Immature natural killer cell (primary cell): ENCODE measurements at regions not wholly inside any gene's neighbourhood (a gene's known extent, or its start where the extent isn't known, plus 50 kb on each side); places are given as distances from the start of the nearest gene placed in this dataset.

Source experiments
- DNase-seq, 3 donors: peaks; one replicate each; pipeline ENCODE4 v3.0.0; 2022; ENCODE audit warnings: mixed read lengths in 1 of 3
- H3K27ac Mint-ChIP-seq, 6 donors: one replicate each; pipeline ENCODE4 v1.8.0; 2020; ENCODE audit warnings: mixed read lengths in 6 of 6, mild to moderate bottlenecking in 5 of 6, inconsistent platforms in 4 of 6, moderate library complexity in 3 of 6
- H3K27me3 Mint-ChIP-seq, 3 donors: one replicate each; pipeline ENCODE4 v1.8.0; 2020 to 2021; ENCODE audit warnings: low read depth in 3 of 3, mild to moderate bottlenecking in 3 of 3, mixed read lengths in 3 of 3, moderate library complexity in 3 of 3, inconsistent platforms in 1 of 3
- H3K36me3 Mint-ChIP-seq, 3 donors: one replicate each; pipeline ENCODE4 v1.8.0; 2020; ENCODE audit warnings: mixed read lengths in 3 of 3, inconsistent platforms in 2 of 3, mild to moderate bottlenecking in 2 of 3
- H3K4me1 Mint-ChIP-seq, 2 donors: one replicate each; pipeline ENCODE4 v1.8.0; 2020; ENCODE audit warnings: inconsistent platforms in 2 of 2, mild to moderate bottlenecking in 2 of 2, mixed read lengths in 2 of 2, moderate library complexity in 1 of 2
- H3K4me3 Mint-ChIP-seq, 5 donors: one replicate each; pipeline ENCODE4 v1.8.0; 2020; ENCODE audit warnings: mild to moderate bottlenecking in 5 of 5, mixed read lengths in 5 of 5, inconsistent platforms in 3 of 5, moderate library complexity in 3 of 5
- H3K9me3 Mint-ChIP-seq, 6 donors: one replicate each; pipeline ENCODE4 v1.8.0; 2020; ENCODE audit warnings: mild to moderate bottlenecking in 6 of 6, mixed read lengths in 6 of 6, inconsistent platforms in 4 of 6, moderate library complexity in 3 of 6

- no peak for DNase-seq
- Mint-ChIP-seq H3K27ac (no peak overlapping the region), H3K4me1 (no peaks in the 10 kb centered on the region), H3K4me3 (no peak overlapping the region), H3K36me3 (no peaks in the 10 kb centered on the region), H3K9me3 (no peaks in the 10 kb centered on the region), H3K27me3 (peaks cover 0 to 5% (median 0%) of the 10 kb centered on the region in 3 donors)
Measured at GRCh38 chr21:14699433-14700407, 153.6 kb upstream of the SAMSN1 start.

GRCh38 chr21:14697769-14698168 is 151.7 kb upstream of the SAMSN1 start:
- no peaks in the 10 kb centered on the region for H3K9me3 Mint-ChIP-seq
- no peaks in the 10 kb centered on the region for H3K36me3 Mint-ChIP-seq
- no peaks in the 10 kb centered on the region for H3K4me1 Mint-ChIP-seq
- DNase-seq, result no peak
- H3K4me3 Mint-ChIP-seq, result no peak overlapping the region
- H3K27ac Mint-ChIP-seq, result no peak overlapping the region
- H3K27me3 Mint-ChIP-seq, result peaks cover 0 to 5% (median 0%) of the 10 kb centered on the region in 3 donors

- H3K9me3 Mint-ChIP-seq, result no peaks in the 10 kb centered on the region
- H3K27me3 Mint-ChIP-seq, result peaks cover 0 to 7% (median 3%) of the 10 kb centered on the region in 3 donors
- no peaks in the 10 kb centered on the region for H3K4me1 Mint-ChIP-seq
- no peaks in the 10 kb centered on the region for H3K36me3 Mint-ChIP-seq
- no peak overlapping the region for H3K27ac Mint-ChIP-seq
- DNase-seq, result no peak
- no peak overlapping the region for H3K4me3 Mint-ChIP-seq
Measured at GRCh38 chr21:14694817-14695216, 148.7 kb upstream of the SAMSN1 start.

- DNase-seq, result no peak
- H3K27ac Mint-ChIP-seq, result no peak overlapping the region
- H3K36me3 Mint-ChIP-seq, result no peaks in the 10 kb centered on the region
- no peaks in the 10 kb centered on the region for H3K4me1 Mint-ChIP-seq
- H3K4me3 Mint-ChIP-seq, result no peak overlapping the region
- H3K9me3 Mint-ChIP-seq, result no peaks in the 10 kb centered on the region
- peaks cover 0 to 7% (median 3%) of the 10 kb centered on the region in 3 donors for H3K27me3 Mint-ChIP-seq
Measured at GRCh38 chr21:14693997-14694396, 147.9 kb upstream of the SAMSN1 start.

- no peaks in the 10 kb centered on the region for H3K36me3 Mint-ChIP-seq
- no peak overlapping the region for H3K4me3 Mint-ChIP-seq
- DNase-seq, result no peak
- H3K9me3 Mint-ChIP-seq, result no peaks in the 10 kb centered on the region
- no peak overlapping the region for H3K27ac Mint-ChIP-seq
- H3K4me1 Mint-ChIP-seq, result peaks cover 5 to 7% of the 10 kb centered on the region in 2 donors
- H3K27me3 Mint-ChIP-seq, result peaks cover 0 to 7% (median 3%) of the 10 kb centered on the region in 3 donors
Measured at GRCh38 chr21:14691914-14692313, 145.8 kb upstream of the SAMSN1 start.

- no peak overlapping the region for H3K27ac Mint-ChIP-seq
- DNase-seq, result no peak
- peaks cover 13 to 17% of the 10 kb centered on the region in 2 donors for H3K4me1 Mint-ChIP-seq
- H3K27me3 Mint-ChIP-seq, result peaks cover 0 to 6% (median 3%) of the 10 kb centered on the region in 3 donors
- no peaks in the 10 kb centered on the region for H3K9me3 Mint-ChIP-seq
- H3K36me3 Mint-ChIP-seq, result no peaks in the 10 kb centered on the region
- H3K4me3 Mint-ChIP-seq, result no peak overlapping the region
Measured at GRCh38 chr21:14690886-14691285, 144.8 kb upstream of the SAMSN1 start.

GRCh38 chr21:14688936-14689335 is 142.8 kb upstream of the SAMSN1 start:
- H3K4me1 Mint-ChIP-seq, result peaks cover 19 to 21% of the 10 kb centered on the region in 2 donors
- no peak overlapping the region for H3K27ac Mint-ChIP-seq

GRCh38 chr21:14688412-14688811 is 142.3 kb upstream of the SAMSN1 start:
- peaks cover 19 to 21% of the 10 kb centered on the region in 2 donors for H3K4me1 Mint-ChIP-seq
- no peak overlapping the region for H3K4me3 Mint-ChIP-seq

More at GRCh38 chr21:14688936-14689335, 142.8 kb upstream of the SAMSN1 start:
- H3K4me3 Mint-ChIP-seq, result no peak overlapping the region
- no peaks in the 10 kb centered on the region for H3K9me3 Mint-ChIP-seq
- peaks cover 3 to 4% (median 3%) of the 10 kb centered on the region in 3 donors for H3K27me3 Mint-ChIP-seq
- DNase-seq, result no peak
- H3K36me3 Mint-ChIP-seq, result no peaks in the 10 kb centered on the region

GRCh38 chr21:14687268-14687625 is 141.1 kb upstream of the SAMSN1 start:
- Mint-ChIP-seq H3K4me1 (peaks cover 19 to 21% of the 10 kb centered on the region in 2 donors), H3K4me3 (peak overlapping the region in 2 of 5 donors; percentile 59 to 74), H3K27me3 (peaks cover 3 to 4% (median 3%) of the 10 kb centered on the region in 3 donors), H3K36me3 (no peaks in the 10 kb centered on the region), H3K9me3 (no peaks in the 10 kb centered on the region), H3K27ac (peak overlapping the region in 2 of 6 donors; percentile 55 to 58)
- no peak for DNase-seq

More at GRCh38 chr21:14688412-14688811, 142.3 kb upstream of the SAMSN1 start:
- DNase-seq, result no peak
- peaks cover 3 to 4% (median 3%) of the 10 kb centered on the region in 3 donors for H3K27me3 Mint-ChIP-seq
- H3K36me3 Mint-ChIP-seq, result no peaks in the 10 kb centered on the region
- H3K27ac Mint-ChIP-seq, result no peak overlapping the region
- H3K9me3 Mint-ChIP-seq, result no peaks in the 10 kb centered on the region

GRCh38 chr21:14686466-14687267 is 140.6 kb upstream of the SAMSN1 start:
- peak overlapping the region in 5 of 6 donors; percentile 29 to 82 (median 63) for H3K27ac Mint-ChIP-seq
- H3K36me3 Mint-ChIP-seq, result no peaks in the 10 kb centered on the region
- H3K4me1 Mint-ChIP-seq, result peaks cover 19 to 21% of the 10 kb centered on the region in 2 donors
- H3K9me3 Mint-ChIP-seq, result no peaks in the 10 kb centered on the region
- DNase-seq, result peak; percentile 11 to 48 (median 23)
- H3K27me3 Mint-ChIP-seq, result peaks cover 3 to 4% (median 3%) of the 10 kb centered on the region in 3 donors
- peak overlapping the region in 4 of 5 donors; percentile 57 to 74 (median 66) for H3K4me3 Mint-ChIP-seq

- Mint-ChIP-seq H3K4me3 (no peak overlapping the region), H3K36me3 (peaks cover 0 to 3% (median 0%) of the 10 kb centered on the region in 3 donors), H3K4me1 (peaks cover 19 to 21% of the 10 kb centered on the region in 2 donors), H3K9me3 (no peaks in the 10 kb centered on the region), H3K27me3 (peaks cover 3 to 6% (median 4%) of the 10 kb centered on the region in 3 donors), H3K27ac (peak overlapping the region in 1 of 6 donors; percentile 58)
- no peak for DNase-seq
Measured at GRCh38 chr21:14685568-14685967, 139.5 kb upstream of the SAMSN1 start.

- H3K27me3 Mint-ChIP-seq, result peaks cover 0 to 5% (median 4%) of the 10 kb centered on the region in 3 donors
- H3K27ac Mint-ChIP-seq, result peak overlapping the region in 1 of 6 donors; percentile 18
- H3K36me3 Mint-ChIP-seq, result peaks cover 0 to 3% (median 0%) of the 10 kb centered on the region in 3 donors
- peaks cover 19 to 21% of the 10 kb centered on the region in 2 donors for H3K4me1 Mint-ChIP-seq
- H3K9me3 Mint-ChIP-seq, result no peaks in the 10 kb centered on the region
- no peak for DNase-seq
- no peak overlapping the region for H3K4me3 Mint-ChIP-seq
Measured at GRCh38 chr21:14684071-14684470, 138.0 kb upstream of the SAMSN1 start.

GRCh38 chr21:14683063-14683462 is 136.9 kb upstream of the SAMSN1 start:
- no peak overlapping the region for H3K27ac Mint-ChIP-seq
- peaks cover 0 to 6% (median 4%) of the 10 kb centered on the region in 3 donors for H3K27me3 Mint-ChIP-seq
- H3K36me3 Mint-ChIP-seq, result peaks cover 0 to 7% (median 0%) of the 10 kb centered on the region in 3 donors

More at GRCh38 chr21:14683063-14683462, 136.9 kb upstream of the SAMSN1 start:
- Mint-ChIP-seq H3K9me3 (no peaks in the 10 kb centered on the region), H3K4me3 (no peak overlapping the region), H3K4me1 (peaks cover 19 to 21% of the 10 kb centered on the region in 2 donors)
- DNase-seq, result no peak
